ENCODE measurements at regions not wholly inside any gene's neighbourhood (a gene's known extent, or its start where the extent isn't known, plus 50 kb on each side); places are given as distances from the start of the nearest gene placed in this dataset.
A peak's percentile ranks its signal among the peaks of the same experiment; 100 is the strongest.

- ChIA-PET CTCF (no interaction called here), POLR2A (ENCODE audit: low non-redundant PET) (no interaction called here)
- TF ChIP-seq CTCF (conservative IDR thresholded peaks at IDR 0.05; ENCODE audit: low read depth), result no peak
- H3K27ac ChIP-seq, result no peak overlapping the region
- no peak for DNase-seq (ENCODE audit: low spot score)
These were observed 142.3 kb downstream of the OLFM4 start for GRCh38 chr13:53170910-53171309.

- DNase-seq (ENCODE audit: low spot score), result no peak
- H3K27ac ChIP-seq, result no peak overlapping the region
- no peak for TF ChIP-seq CTCF (conservative IDR thresholded peaks at IDR 0.05; ENCODE audit: low read depth)
- CTCF ChIA-PET, result no interaction called here
- POLR2A ChIA-PET (ENCODE audit: low non-redundant PET), result no interaction called here
These were observed 145.9 kb downstream of the OLFM4 start for GRCh38 chr13:53174545-53174944.

- TF ChIP-seq CTCF (conservative IDR thresholded peaks at IDR 0.05; ENCODE audit: low read depth), result no peak
- no peak for DNase-seq (ENCODE audit: low spot score)
- no peak overlapping the region for H3K27ac ChIP-seq
- ChIA-PET CTCF (no interaction called here), POLR2A (ENCODE audit: low non-redundant PET) (no interaction called here)
These were observed 152.1 kb downstream of the OLFM4 start for GRCh38 chr13:53180684-53181083.

- no peak overlapping the region for H3K27ac ChIP-seq
- ChIA-PET POLR2A (ENCODE audit: low non-redundant PET) (no interaction called here), CTCF (no interaction called here)
- TF ChIP-seq CTCF (conservative IDR thresholded peaks at IDR 0.05; ENCODE audit: low read depth), result no peak
- no peak for DNase-seq (ENCODE audit: low spot score)
These were observed 154.1 kb downstream of the OLFM4 start for GRCh38 chr13:53182724-53183123.

GRCh38 chr13:53188120-53188519 lies 159.5 kb downstream of the OLFM4 start:
- CTCF ChIA-PET, result no interaction called here
- no peak overlapping the region for H3K27ac ChIP-seq
- DNase-seq (ENCODE audit: low spot score), result no peak
- POLR2A ChIA-PET (ENCODE audit: low non-redundant PET), result no interaction called here
- TF ChIP-seq CTCF (conservative IDR thresholded peaks at IDR 0.05; ENCODE audit: low read depth), result no peak

- CTCF ChIA-PET, result interaction anchor here (1.8 kb wide), 1 partner anchor 221 kb away, joined by 6 read pairs; no protein-coding TSS in a partner anchor
- DNase-seq (ENCODE audit: low spot score), result no peak
- H3K27ac ChIP-seq, result no peak overlapping the region
- no peak for TF ChIP-seq CTCF (conservative IDR thresholded peaks at IDR 0.05; ENCODE audit: low read depth)
- POLR2A ChIA-PET (ENCODE audit: low non-redundant PET), result no interaction called here
These were observed 160.5 kb downstream of the OLFM4 start for GRCh38 chr13:53189162-53189561.

- TF ChIP-seq CTCF (conservative IDR thresholded peaks at IDR 0.05; ENCODE audit: low read depth), result no peak
- ChIA-PET CTCF (interaction anchor here (0.9 kb wide), 1 partner anchor 345 kb away, joined by 4 read pairs; no protein-coding TSS in a partner anchor), POLR2A (ENCODE audit: low non-redundant PET) (no interaction called here)
- peak; percentile 82 for DNase-seq (ENCODE audit: low spot score)
- H3K27ac ChIP-seq, result no peak overlapping the region
These were observed 162.5 kb downstream of the OLFM4 start for GRCh38 chr13:53191091-53191490.
